HG02840 (cell line): ENCODE measurements at regions not wholly inside any gene's neighbourhood (a gene's known extent, or its start where the extent isn't known, plus 50 kb on each side); places are given as distances from the start of the nearest gene placed in this dataset.

Experiments used
- ATAC-seq: cut with Tn5 transposase; IDR thresholded peaks from one replicate; pipeline ENCODE4 v1.9.1; 2021; ENCODE audit warnings: mild to moderate bottlenecking, moderate library complexity, moderate number of reproducible peaks; ENCODE audit not compliant: unreplicated experiment, low FRiP score

DNA sequence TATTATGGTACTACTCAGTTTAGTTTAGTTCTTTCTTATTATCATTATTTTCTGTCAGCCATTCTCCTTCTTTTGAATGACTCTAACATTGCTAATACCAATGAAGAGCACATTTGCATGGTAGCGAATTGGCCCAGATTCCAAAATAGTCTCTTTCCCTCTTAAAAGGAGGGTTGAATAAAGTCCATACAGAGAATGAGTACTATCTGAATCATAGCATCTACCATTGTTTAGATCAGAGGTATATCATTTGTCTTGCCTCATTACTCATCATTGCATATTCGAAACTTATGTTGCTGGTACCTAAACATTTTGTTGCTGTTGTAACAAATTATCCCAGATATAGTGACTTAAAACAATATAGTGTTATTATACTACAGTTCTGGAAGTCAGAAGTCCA lies 1235.3 kb upstream of the ATXN8OS start:
- no peak for ATAC-seq

DNA sequence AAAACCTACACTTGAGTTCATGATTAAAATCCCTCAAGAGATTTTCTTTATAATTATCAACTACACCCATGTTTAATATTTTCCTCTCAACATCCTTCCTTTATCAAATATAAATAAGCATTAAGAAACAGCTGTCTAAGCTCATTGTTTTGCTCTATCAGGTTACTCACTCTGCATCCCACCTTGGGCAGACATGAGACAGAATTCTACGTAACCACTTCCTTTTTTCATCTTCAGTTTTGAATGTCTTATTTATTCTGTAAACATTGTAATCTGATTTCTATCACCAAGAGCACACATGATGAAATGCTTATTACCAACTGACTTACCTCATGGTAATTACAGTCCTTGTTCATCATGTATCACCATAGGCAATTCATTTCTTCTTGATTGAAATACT lies 1256.6 kb upstream of the ATXN8OS start:
- ATAC-seq = no peak

DNA sequence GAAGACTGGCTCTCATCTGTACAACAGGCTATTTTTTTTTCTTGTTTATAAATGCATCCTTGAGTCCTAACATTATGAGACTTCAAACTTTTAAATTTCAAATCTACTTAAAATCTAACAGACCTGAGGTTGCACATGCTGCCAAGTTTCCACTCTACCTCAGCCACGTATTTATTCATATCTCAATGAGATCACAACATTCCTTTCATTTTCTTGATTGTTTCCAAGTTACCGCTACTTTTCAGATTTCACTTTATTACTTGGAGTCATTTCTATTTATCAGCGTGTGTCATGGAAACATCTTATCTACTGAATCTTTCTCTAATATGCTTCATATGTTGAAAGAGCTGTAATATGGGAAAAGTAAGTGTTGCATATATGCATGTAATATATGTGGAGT lies 1257.5 kb upstream of the ATXN8OS start:
- ATAC-seq = no peak

DNA sequence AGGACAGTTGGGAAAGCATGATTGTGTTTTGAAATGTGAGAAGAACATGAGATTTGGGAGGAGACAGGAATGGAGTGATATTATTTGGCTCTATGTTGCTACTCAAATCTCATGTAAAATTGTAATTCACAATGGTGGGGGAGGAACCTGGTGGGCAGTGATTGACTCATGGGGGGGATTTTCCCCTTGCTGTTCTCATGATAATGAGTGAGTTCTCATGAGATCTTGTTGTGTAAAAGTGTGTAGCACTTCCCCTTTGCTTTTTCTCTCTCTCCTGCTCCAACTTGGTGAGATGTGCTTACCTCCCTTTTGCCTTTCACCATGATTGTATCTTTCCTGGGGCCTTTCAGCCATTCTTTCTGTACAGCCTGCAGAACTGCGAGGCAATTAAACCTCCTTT lies 1261.0 kb upstream of the ATXN8OS start:
- no peak for ATAC-seq

DNA sequence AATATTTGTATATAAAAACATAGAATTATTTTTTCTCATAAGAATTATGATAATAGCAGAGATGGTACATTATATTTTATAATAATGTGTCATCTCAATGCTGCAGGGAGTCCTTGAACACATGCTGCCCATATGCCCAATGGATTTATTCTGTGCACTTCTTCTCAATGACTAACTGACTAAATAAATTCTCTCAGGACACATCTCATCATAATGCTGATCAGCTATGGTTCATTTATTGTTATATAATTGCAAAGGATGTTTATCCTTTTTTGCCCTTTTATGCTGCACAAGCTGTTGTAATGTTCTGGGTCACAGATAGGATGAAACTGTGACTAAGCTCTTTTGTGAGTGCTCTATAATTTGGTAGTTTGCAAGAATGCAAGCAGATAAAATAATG lies 1273.3 kb upstream of the ATXN8OS start:
- ATAC-seq = no peak

DNA sequence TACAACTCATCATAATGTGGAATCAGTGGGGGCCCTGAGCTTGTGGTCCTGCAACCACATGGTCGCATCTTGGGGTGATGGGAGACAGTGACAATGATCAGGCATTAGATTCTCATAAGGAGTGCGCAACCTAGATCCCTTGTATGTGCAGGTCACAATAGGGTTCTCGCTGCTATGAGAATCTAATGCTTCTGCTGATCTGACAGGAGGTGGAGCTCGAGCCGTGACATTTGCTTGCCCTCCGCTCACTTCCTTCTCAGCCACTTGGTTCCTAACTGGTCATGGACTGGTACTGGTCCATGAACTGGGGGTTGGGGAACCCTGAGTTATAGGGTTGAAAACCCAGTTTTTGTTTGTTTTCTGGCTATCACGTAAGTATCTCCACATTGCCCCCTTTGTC lies 1290.9 kb upstream of the ATXN8OS start:
- ATAC-seq = no peak

DNA sequence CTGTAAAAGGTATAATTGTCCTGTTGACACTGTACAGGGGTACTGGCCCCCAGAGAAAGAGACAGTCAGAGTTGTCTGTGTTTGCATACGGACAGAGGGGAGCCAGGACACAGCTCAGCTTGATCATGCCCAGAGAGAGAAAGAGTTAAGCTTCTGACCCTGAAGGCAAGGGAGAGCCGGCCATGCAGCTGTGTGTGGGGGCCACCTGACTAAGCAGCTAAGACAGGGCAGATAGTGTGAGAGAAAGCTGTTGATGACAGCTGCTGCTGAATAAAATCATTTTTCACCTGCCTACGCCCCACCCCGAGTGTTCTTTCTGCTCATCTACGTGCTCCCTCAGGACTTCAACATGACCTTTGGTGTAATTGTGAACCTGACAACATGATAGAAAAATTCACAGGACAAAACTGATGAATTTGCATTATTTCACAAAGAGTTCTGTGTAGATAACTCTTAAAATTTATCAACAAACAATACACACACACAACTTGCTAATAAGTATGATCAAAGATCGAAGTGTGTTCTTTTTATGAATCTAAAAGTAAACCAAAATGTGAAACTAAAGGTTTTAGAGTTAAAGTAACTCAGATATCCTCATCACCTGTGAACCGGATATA lies 1294.3 kb upstream of the ATXN8OS start:
- no peak for ATAC-seq

DNA sequence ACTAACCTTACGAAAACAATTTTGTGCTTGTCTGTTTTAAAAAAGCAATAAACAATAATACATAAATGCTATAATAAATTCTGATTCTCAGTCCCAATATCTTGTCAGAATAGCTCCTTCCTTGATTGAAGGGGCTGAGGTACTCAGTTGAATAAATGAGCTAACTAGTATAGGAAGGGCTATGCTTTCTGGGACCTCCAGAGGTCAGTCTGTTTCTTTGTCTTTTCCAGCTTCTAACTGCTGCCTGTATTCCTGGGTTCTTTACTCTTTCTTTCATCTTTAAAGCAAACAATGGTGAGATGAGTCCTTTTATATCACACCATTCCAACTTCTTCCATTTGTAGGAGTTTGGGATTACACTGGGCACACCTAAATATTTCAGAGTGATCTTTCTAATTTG lies 1297.0 kb upstream of the ATXN8OS start:
- ATAC-seq = no peak

DNA sequence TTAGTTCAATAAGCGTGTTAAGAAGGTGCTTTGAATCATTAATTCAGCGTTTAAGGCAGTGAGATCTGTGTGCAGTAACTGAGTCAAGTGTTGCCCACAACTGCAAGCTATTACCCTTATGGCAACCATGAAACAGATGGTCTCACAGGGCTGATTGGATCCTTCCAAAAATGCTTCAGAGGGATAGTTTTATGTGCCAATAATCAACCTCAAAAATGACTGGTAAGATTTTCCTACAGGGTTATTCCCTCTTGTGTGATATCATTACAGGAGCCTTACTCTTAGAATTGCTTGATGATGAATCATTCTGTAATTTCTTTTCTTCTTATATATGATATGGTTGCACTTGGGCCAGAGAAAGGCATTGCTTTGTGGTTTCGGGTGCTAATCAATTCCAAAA lies 1299.2 kb upstream of the ATXN8OS start:
- no peak for ATAC-seq

DNA sequence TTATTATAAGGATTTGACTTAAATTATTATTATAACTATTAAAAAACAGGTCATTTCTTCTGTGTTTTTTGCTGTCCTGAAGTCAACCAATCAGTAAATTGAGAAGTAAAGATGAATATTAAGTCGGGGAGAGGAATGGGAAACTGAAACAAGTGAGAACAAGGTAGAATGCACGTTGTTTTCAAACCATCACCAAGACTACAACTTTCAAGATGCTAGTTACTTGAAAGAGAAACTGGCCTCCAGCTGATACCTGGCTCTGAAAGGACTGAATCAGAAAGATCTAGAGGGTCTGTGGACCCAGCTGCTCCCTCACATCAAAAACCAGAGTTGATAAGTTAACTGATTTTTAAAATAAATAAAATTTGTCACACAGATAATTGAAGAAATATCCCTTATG lies 1301.5 kb upstream of the ATXN8OS start:
- ATAC-seq = no peak

DNA sequence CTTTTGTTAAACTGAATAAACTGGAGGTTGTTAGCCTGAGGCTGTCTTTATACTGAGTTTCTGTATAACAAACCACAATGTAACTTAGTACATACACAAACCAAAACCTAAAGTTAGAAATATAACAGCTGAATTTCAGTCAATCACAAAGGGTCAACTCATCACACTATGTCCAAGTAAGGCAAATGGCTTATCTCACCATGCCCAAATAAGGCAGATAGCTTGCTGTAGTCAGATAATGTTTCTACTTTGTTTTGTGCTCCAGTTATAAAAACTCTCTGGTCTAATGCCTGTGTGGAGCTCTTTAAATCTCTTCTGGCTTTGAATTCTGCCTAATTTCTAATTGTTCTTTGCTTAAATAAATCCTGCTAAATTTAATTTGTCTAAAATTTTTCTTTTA lies 1323.4 kb upstream of the ATXN8OS start:
- ATAC-seq = no peak

DNA sequence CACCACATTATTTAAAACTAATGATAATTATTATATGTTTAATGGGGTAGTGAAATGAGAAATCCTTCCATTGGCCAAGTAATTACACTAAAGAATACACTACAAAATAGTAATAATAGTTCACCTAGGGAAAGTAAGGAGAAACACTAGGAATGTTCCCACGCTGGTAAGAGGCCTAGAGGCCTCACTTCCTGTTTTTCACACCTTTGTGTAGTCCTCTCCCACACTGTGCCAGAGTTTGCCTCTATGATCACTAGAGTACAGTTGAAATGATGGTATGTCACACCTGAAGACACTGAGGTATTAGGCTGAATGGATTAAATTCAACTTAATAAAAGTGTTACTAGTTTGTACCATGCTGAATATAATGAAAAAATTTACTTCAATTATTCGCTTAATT lies 1348.0 kb upstream of the ATXN8OS start:
- no peak for ATAC-seq

DNA sequence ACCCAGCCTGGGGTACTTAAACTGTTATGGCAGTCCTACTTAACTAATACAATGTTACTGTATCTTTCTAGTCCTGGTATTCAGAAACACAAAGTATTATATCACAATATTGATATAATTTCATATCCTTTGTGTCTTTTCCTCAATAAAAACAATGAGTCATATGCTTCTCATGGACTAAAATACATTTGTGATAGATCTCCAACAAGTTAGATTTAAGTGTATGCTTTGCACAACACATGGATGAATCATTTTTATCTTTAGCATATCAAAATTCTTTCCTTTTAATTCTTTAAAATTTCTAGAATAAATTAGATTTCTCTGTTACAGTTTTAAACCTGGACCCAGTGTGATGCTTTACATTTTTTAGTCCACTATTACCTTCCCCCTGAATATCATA lies 1357.8 kb upstream of the ATXN8OS start:
- ATAC-seq = no peak

DNA sequence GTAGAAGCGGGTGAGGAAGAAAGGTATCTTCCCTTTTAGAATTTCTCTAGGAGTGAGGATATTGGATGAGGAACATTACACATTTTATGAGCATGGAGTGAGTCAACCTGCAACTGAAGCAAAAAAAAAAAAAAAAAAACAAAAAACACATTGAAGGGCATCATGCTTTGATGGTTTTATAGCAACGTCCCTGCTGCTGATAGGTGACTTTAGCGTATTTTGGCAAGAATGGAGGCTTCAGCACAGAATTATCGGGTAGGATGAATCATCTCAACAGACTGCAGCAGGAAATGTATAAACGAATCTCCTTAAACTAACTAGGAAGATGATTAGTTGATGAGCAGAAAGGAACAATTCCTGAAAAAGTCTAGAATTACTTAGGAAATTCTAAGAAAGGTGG lies 1359.6 kb upstream of the ATXN8OS start:
- no peak for ATAC-seq

DNA sequence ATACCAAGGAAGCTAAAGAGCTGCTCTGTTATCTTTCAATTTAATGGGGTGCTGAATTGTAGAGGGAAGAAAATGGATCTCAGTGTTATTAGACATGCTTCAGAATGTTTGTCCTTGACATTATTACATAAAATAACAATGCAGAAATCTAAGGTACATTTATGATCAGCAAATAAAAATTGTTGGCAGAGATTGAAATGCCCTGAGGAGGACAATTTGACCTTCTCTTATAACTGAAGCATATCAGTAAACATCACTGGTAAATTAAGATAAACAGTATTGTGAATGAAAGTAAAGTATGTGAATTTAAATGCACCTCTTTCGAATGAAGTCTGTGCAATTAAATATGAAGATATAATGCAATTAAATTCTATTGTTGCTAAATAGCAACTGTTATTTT lies 1362.1 kb upstream of the ATXN8OS start:
- no peak for ATAC-seq

DNA sequence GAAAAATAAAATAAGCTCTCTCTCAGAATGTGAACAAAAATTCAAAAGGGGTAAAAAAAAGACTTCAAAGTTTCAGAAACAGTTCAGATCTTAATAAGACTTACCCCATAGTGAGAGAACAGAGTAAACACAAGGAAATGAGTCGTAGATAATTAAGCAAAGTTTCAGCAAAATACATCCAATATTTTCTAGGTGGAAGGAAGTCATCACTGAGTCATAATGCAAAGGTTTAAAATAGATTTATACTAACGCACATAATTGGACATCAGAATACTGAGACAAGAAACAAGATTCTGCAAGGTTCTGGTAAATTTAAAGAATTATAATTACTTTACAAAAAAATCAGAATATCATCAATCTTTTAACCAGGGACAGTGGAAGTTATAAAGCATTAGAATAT lies 1370.7 kb upstream of the ATXN8OS start:
- ATAC-seq = no peak

DNA sequence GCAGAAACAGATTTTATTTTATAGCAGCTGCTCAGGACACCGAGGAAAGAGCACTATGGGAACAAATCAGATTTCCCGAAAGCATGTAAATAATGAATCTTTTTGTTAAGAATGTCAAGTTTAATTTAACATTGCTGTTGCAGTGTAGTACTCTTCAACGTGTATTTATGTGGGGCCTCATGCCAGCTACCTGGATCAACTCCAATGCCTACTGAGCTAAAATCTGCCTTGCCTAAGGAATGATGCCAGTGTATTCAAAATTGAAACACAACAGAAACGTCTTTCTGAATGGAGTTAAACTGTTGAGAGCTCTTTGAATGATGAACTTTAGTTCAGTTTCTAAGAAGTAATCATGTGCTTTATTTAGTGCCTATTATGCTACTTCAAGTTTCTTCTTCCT lies 1379.8 kb upstream of the ATXN8OS start:
- no peak for ATAC-seq

DNA sequence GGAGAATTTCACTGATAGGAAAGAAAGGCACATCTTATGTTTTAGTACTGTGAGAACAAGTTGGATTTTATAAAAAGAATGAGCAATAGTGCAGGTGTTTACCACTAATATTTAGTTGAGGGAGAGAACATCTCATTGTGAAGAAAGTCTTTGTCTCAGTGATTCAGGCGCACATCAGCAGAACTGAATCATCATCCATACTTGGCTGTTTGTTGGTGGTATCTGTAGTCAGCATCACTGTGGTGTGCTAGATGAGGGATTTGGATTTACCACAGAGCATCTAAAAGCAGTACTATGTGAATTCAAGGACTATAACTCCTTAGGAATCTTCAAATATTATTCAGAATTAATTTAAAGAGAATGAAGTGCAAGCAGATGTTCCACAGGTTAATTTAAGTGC lies 1380.5 kb upstream of the ATXN8OS start:
- no peak for ATAC-seq

DNA sequence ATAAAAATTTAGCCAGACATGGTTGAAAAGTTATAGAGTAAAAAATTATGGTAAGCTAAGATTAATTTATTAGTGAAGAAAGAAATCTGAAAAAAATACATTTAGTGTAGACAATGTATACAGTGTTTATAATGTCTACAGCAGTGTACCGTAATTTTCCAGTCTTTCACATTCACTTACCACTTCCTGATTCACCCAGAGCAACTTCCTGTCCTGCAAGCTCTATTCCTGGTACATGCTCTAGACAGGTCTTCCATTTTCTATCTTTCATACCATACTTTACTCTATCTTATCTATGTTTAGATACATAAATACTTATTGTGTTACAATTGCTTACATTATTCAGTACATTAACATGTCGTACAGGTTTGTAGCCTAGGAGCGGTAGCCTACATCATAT lies 1387.8 kb upstream of the ATXN8OS start:
- no peak for ATAC-seq

DNA sequence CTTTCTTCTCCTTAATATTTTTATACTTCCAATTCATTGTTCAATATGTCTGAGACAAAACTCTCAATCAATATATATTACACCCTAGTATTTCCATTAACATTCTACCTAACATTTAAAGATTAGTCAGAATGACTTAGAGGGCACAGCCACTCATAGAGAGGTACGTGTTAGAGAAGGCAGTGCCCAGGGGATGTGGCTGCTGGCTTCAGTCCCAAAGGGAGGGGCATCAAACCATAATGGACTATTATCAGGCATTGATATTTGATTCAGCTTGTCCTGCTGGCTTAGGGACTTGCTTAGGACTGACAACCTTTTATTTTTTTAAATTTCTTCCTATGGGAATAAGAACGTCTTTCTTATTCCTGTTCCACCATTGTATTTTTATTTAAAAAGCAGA lies 1392.0 kb upstream of the ATXN8OS start:
- ATAC-seq = no peak

DNA sequence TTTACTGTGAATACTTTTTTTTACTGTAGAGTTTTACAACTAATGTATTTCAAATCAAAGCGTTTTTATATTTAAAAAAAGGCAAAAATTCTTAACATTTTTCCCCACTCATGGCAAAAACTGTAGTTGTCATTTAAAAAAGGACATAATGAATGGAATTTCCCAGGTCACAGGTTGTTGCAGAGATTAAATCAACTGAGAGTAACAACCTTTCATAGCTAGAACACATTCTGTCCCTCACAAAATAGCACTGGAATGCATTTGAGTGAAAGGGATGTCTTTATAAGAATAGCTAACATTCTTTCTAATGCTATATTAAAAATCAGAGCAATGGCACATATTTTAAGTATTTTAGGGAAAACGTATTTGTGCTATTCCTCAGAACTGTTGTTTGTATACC lies 1393.3 kb upstream of the ATXN8OS start:
- ATAC-seq = no peak

DNA sequence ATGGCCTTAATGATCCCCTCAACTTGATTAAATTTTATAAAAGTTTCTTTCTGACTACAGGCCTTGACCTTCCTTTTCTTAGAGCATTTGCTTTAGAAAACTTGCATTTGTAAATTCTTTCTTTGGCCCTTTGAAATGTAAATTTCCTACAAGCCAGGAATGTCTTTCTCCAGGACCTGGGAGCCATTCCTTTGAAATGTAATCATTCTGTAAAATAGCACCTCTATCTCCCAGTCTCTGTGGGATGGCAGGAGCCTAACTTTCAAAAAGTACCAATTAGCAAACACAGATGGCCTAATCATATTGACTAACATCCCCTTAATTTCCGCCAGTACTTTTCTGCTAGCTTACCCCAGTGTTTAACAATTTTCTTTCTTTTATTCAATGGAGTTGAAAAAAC lies 1394.2 kb upstream of the ATXN8OS start:
- no peak for ATAC-seq

DNA sequence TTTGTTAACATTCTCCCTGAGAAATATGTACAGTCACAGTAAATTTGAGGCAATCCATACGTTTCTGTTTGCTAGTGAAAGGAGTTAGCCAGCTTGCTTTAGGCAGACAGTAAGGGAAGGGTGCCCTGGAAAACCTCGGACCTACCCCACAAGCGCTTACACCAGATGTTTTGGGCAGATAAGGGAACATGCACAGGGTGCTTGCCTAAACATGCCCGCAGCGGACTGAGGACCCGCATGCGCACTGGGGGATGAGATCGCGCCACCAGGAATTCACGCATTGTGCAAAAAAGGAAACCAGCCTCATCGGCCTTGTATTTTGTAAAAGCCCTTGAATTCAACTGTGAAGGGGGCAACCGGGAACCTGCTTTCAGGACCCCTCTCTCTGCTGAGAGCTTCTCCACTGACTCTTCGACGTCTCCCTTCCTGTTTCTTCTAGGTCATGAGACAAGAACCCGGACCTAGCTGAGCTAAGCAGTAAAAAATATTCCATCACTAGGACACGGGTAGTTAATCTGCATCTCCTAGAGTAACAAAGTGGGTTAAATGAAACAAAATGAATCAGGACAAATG lies 1399.2 kb upstream of the ATXN8OS start:
- no peak for ATAC-seq
